ENCODE measurements at regions not wholly inside any gene's neighbourhood (a gene's known extent, or its start where the extent isn't known, plus 50 kb on each side); places are given as distances from the start of the nearest gene placed in this dataset.

DNA sequence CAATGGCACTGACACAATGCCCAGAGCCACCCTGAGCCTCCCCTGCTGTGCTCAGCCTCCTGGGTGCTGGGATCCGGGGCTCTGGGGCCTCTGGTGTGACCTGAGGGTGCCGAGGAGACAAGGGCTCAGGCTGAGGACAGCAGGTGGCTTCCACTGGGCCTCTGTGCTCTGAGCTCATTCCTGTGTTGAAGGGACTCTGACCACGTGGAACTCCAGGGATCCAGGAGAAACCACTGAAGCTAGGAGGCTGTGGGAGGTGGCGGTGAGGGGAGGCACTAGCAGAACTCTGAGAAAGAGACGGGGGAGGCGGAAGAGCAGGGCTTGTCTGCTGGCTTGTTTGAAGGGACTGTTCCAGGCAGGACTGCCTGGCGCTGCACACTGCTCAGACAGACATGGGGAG, 318.7 kb upstream of the IRX1 start:
- 44 to 45% methylated on average over 6 to 7 of the region's 7 CpGs for WGBS, 2 donors
- Histone ChIP-seq H3K27ac (no peak overlapping the region), H3K9me3 (no peaks in the 10 kb centered on the region), H3K27me3 (no peaks in the 10 kb centered on the region), H3K36me3 (replicated peaks in 1 of 2; ENCODE audit: insufficient read depth in 1 of 2, low read depth in 2 of 2) (no peaks in the 10 kb centered on the region), H3K4me1 (no peaks in the 10 kb centered on the region), H3K4me3 (no peak overlapping the region)
- no peak for DNase-seq
- intact Hi-C loops (cut with DNase I), result no loop called here
- TF ChIP-seq CTCF (IDR thresholded peaks at IDR 0.05) (no peak), POLR2A (IDR thresholded peaks at IDR 0.05) (no peak)
- ATAC-seq, result no peak

GRCh38 chr5:3269395-3270169, 326.1 kb upstream of the IRX1 start:
- Histone ChIP-seq H3K4me1 (no peaks in the 10 kb centered on the region), H3K27me3 (no peaks in the 10 kb centered on the region), H3K27ac (no peak overlapping the region), H3K4me3 (no peak overlapping the region), H3K9me3 (no peaks in the 10 kb centered on the region), H3K36me3 (replicated peaks in 1 of 2; ENCODE audit: insufficient read depth in 1 of 2, low read depth in 2 of 2) (no peaks in the 10 kb centered on the region)
- 69 to 76% methylated on average over 28 of the region's 28 CpGs for WGBS, 2 donors
- ATAC-seq (no peak), DNase-seq (no peak)
- intact Hi-C loops (cut with DNase I), result no loop called here
- no peak for TF ChIP-seq CTCF (IDR thresholded peaks at IDR 0.05)
- no peak for TF ChIP-seq POLR2A (IDR thresholded peaks at IDR 0.05)

- TF ChIP-seq CTCF (IDR thresholded peaks at IDR 0.05) (no peak), POLR2A (IDR thresholded peaks at IDR 0.05) (no peak)
- intact Hi-C loops (cut with DNase I), result no loop called here
- Histone ChIP-seq H3K9me3 (no peaks in the 10 kb centered on the region), H3K4me1 (no peaks in the 10 kb centered on the region), H3K27ac (no peak overlapping the region), H3K27me3 (no peaks in the 10 kb centered on the region), H3K36me3 (replicated peaks in 1 of 2; ENCODE audit: insufficient read depth in 1 of 2, low read depth in 2 of 2) (no peaks in the 10 kb centered on the region), H3K4me3 (no peak overlapping the region)
- ATAC-seq (no peak), DNase-seq (no peak)
- 43% methylated on average over 9 of the region's 9 CpGs; no CpG with 5 or more reads in 1 of the 2 donors for WGBS, 2 donors
Observed at GRCh38 chr5:3268760-3269330, 326.8 kb upstream of the IRX1 start.

GRCh38 chr5:3266861-3267260, 328.8 kb upstream of the IRX1 start:
- Histone ChIP-seq H3K27me3 (no peaks in the 10 kb centered on the region), H3K27ac (no peak overlapping the region), H3K36me3 (replicated peaks in 1 of 2; ENCODE audit: insufficient read depth in 1 of 2, low read depth in 2 of 2) (no peaks in the 10 kb centered on the region), H3K4me3 (no peak overlapping the region), H3K4me1 (no peaks in the 10 kb centered on the region), H3K9me3 (no peaks in the 10 kb centered on the region)
- 73 to 80% methylated on average over 3 to 5 of the region's 5 CpGs for WGBS, 2 donors
- intact Hi-C loops (cut with DNase I), result no loop called here
- DNase-seq (no peak), ATAC-seq (no peak)
- TF ChIP-seq CTCF (IDR thresholded peaks at IDR 0.05), result no peak
- TF ChIP-seq POLR2A (IDR thresholded peaks at IDR 0.05), result no peak

- no peak for DNase-seq
- Histone ChIP-seq H3K27ac (no peak overlapping the region), H3K4me1 (no peaks in the 10 kb centered on the region), H3K9me3 (no peaks in the 10 kb centered on the region), H3K27me3 (no peaks in the 10 kb centered on the region), H3K36me3 (replicated peaks in 1 of 2; ENCODE audit: insufficient read depth in 1 of 2, low read depth in 2 of 2) (no peaks in the 10 kb centered on the region), H3K4me3 (no peak overlapping the region)
- no peak for ATAC-seq
- WGBS, 2 donors, result 58 to 71% methylated on average over 6 of the region's 6 CpGs
- intact Hi-C loops (cut with DNase I), result no loop called here
- TF ChIP-seq POLR2A (IDR thresholded peaks at IDR 0.05), result no peak
- TF ChIP-seq CTCF (IDR thresholded peaks at IDR 0.05), result no peak
Observed at GRCh38 chr5:3265936-3266335, 329.7 kb upstream of the IRX1 start.

Measured in body of pancreas (tissue), 4 donors.